Mucosa of gallbladder (tissue), 1 donor: ENCODE measurements at regions not wholly inside any gene's neighbourhood (a gene's known extent, or its start where the extent isn't known, plus 50 kb on each side); places are given as distances from the start of the nearest gene placed in this dataset.

ENCODE experiments used
- DNase-seq: peaks from one replicate; pipeline ENCODE4 v3.0.0-alpha.2; 2020; ENCODE audit warnings: low spot score
- donor health status: DM: no; HTN: no; CAD: no.

DNA sequence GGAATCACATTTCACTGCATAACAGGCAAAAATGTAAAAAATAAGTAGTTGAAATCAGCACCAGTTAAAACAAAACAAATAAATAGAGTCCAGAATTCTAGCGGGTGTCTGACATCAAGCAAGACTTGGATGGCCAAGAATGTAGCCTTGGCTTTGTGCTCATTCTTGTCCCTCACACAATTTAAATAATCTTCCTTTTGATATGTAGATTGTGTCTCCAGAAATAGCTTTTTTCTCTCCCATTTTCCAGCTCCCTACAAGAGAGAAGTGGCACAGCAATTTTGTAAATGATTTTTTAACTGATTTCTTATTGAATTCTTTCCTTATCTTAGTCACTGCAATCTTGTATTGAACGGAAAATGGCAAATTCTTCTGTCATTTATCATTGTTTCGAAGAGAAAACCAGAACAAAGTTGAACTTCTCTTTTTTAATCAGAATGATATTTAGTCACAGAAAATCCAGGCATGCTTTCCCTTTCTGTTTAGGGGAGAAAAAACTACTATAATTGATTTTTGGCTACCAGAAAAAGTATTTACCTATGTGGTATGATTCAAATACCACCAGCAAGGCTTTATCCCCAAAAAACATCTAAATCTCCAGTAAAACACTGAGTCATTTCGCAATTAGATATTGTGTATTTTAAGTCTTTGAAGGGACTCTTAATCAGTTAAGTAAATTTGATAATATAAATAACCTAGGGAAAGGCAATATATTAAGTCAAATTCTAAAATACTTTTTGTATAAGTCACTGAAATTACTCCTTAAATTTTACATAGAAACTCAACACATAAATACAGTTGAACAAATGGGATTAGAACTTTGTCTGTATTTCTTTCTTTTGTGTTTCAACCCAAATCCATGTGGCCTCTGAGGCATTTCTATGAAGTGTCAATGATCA, 481.7 kb downstream of the GBE1 start:
- DNase-seq: no peak

DNA sequence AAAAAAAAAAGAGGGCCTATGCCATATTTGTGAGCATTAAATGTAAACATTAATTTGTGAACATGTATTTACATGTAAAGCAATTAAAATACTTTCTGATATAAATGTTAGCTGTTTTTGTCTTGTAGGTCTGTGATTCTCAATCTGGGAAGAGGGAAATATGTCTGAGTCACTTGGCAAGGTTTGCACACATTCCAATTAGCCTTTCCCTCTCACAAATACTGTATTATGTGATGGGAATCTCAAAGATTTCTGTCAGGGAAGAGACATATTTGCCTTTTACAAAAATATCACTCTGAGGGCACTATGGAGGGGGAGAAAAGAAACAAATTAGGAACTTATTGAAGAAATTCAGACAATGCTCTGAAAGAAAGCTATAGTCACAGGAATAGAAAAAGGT, 483.6 kb downstream of the GBE1 start:
- no peak for DNase-seq

DNA sequence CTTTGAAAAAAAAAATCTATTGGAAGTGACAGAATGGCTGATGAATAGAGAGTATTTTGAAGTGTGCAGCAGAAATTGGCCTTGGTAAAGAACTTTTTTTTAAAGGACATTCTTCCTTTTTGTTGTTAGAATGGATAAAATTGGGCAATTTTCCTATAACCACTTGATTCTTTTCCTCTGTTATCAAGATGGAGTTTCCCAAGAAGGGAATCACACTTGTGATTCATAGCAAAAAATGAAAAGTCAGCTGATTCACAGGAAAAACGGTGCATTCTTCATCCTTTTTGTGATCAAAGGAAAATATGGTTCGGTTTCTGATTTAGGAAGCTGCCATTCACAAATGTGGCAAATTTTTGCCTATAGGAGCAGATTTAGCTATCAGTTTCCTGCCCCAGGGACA, 486.8 kb downstream of the GBE1 start:
- DNase-seq: no peak

DNA sequence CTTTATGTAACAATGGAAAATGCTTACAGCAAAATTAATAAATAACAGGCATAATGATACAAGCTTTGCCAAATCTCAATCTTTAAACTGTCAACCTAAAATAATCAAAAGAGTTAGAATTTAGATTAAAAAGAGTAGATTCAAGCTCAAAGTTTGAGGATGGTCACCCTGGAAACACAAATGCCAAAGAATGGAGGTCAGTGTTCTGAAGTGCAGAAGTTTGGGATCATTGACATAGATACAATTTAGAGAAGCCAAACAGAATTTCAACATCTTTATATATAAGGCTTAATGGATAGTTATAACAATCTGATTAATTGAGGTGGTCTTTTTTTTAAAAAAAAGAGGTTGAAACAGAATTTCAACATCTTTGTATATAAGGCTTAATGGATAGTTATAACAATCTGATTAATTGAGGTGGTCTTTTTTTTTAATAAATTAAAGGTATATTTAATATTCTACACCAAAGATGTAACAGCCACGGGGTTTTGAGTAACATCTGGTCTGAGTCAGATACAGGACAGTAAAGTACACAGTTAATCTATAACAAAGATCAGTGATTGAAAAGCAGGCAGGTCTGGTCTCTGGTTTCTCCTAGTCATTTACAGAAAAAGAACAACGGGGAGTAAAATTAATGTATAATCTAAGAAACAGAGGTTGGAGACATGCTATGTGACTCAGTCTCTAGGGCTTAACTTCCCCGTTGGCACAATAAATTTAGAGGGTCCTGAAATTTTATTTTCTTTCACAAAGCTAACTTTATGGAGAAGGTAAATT, 490.7 kb downstream of the GBE1 start:
- DNase-seq: no peak

DNA sequence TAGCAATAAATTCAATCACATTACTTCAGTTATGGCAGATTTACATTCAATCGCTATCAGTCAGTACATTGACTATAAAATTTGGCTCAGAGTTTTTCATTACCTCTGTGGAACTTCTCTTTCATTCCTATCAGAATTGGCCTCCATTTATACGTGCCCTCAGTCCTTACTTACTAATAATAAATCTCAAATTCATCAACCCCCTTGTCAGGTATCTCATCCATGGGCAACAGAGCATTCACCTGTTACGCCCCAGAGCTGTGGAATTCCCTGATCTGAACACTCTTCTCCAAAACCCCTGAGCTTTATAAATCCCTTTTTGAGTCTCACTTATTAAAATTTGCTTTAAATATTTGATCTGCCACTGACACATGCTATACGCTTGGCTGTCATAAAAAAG, 492.9 kb downstream of the GBE1 start:
- DNase-seq: no peak

DNA sequence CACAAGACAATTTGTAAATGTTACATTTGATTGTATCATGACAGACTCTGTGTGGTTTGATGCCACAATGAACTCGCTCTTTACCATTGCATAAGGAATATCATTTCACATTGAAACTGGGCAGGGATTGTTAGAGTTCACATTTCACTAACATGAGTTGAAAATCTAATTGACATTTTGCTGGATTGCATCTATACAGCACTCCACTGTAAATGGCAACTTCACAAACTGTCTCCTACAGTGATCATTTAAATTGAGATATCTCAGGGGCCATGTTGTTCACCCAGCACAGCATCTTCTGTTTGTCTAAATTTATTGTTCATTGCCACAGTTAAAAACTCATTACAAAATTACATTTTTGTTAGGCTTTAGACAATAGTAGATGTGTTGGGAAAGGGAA, 499.4 kb downstream of the GBE1 start:
- DNase-seq: no peak

DNA sequence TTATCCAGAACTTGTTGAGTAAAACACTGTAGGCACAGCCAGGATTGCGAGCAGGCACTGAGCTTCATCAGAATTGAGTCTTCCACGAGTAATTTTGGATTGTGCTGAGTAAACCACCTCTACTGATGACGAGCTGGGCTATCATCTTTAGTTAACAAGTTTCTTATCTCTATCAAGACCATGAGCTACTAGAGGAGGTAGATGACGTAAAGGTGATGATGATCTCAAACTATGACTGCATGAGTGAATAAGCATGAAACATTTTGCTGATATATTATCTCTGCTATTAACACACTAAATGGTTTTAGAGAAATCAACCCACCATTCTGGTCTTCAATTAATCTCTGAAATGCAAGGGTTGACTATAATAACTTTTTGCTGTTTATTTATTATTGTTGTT, 506.0 kb downstream of the GBE1 start:
- no peak for DNase-seq

DNA sequence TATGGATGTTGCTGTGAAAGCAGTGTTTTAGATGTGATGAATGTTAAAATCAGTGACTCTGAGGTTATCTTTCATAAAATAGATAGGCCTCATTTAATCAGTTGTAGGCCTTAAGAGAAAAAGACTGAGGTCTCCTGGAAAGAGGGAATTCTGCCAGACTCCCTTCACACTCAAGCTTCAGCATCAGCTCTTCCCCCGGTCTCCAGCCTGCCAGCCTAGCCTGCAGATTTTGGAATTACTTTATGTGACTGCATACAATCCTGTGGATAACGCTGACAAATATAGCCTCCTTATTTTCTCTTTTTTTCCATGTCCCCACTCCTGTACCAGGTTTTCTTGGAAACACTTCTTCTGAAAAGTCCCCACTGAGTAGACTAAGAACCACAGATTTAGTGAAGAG, 510.3 kb downstream of the GBE1 start:
- DNase-seq: no peak

DNA sequence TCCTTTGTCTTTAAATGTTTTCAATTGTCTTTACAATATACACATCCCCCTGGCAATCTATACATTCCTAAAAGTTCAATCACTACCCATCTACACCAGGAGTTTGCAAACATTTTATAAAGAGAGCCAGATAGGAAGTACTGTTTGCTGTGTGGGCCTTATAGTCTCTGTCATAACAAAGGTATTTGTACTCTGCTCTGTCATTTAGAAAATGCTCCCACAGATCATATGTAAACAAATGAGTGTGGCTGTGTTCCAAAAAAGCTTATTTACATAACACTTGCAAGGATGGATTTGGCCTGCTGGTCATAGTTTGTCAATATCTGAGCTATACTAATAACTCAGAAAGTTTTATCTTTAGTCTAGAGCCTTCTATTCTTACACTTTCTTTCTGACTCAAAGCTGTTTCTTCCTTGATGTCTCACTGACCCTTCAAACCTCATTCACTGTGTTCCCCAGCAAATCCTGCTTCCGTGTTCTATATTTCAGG, 511.9 kb downstream of the GBE1 start:
- peak; percentile 40 for DNase-seq

DNA sequence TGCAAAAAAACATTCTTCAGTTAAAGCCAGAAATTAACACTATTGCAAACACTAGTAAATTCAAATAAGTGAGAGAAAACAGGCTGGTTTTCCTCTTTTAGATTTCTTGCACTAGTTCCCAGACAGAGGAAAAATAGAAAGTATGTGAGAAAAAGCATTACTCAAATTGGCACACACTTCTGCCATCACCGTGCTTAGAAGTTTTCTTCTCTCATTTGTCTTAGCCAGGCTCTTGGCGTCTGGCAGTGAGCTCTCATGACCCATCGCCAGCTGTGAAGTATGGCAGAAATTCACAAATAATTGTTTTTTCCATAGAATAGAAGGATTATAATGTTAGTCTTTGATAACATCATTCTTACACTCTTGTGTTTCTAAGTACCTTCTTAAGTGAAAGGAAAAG, 515.9 kb downstream of the GBE1 start:
- DNase-seq: no peak

DNA sequence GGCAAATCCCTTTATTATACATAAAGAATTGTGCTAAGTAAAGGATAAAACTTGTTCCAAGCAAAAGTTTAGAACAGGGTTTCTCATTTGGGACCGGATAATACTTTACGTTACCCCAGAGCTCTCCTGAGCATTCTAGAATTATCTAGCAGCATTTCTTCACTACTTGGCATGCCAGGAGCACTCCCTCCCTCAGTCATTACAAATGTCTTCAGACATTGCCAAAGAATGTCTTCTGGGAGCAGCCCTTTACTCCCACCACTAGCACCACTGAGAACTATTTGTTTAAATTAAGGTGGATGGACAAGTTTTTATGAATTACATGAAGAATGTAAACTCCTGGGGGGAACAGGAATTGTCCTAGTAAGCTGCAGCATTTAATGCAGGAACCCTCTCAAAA, 516.4 kb downstream of the GBE1 start:
- DNase-seq: no peak

DNA sequence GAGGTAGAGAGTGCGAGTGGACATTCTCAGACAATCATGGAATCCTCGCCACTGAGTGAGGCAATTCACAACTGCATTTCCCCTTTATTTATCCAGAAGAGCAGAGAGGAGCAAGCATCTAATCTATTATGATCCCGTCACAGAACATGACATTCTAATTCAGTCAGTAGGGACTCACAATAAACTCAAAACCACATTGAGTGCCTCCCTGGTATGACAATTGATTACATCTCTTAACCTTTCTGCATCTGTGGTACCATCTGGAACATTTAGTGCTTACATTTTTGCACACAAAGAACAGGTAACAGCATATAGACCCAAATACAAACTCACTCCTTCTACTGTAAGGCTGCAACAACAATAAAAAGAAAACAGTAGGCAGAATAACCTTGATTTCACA, 517.2 kb downstream of the GBE1 start:
- DNase-seq: no peak

DNA sequence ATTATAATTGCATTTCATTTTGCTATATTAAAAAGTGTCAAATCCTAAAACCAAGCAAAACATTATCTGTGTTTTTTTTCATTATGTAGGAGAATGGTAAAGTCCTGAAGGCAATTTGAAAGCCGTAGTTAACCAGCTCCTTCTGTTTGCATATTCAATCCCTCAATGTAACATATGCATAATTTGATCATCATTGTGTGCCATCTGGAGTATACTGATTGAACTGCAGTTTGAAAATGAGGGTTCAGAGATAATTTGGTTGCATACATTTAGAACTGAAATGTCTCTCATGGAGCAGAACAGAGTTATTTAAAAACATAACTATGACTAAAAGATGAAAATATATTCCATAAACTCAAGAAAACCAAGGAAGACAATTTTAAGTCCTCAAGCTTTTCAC, 518.6 kb downstream of the GBE1 start:
- DNase-seq: no peak

DNA sequence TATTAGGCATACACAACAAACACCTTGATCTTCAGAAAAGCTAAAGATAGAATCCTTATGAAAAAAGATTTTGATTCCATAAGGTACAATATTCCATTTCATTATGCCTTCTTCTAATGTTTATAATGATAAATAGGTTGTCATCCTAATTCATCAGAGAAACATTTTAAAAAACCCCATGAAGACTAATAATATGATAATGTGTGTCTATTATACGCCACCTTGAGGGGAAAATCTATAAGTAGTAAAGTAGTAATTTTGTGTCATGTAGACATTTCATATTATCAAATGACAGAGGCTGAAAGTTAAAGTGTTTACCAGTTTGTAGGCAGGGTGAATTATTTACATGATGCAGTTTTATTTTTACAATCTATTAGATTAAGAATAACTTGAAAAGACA, 524.3 kb downstream of the GBE1 start:
- DNase-seq: no peak

DNA sequence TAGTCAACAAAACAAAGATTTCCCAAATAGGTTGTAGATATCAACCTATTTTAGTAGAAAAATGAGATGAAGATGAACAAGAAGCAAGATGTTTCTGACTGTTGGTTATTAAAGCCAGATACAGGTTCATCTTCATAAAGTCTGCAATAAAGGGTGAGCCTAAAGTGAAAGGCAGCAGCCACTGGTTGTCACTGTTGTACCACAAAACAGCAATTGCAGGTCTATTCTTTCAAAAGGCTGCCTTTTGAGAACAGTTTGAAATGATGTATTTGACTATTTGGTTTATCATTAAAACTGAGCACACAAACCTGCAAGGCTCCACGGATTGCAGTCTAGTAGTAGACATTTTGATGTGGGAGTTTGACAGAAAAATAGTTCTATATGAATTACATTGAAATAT, 543.4 kb downstream of the GBE1 start:
- DNase-seq: no peak

DNA sequence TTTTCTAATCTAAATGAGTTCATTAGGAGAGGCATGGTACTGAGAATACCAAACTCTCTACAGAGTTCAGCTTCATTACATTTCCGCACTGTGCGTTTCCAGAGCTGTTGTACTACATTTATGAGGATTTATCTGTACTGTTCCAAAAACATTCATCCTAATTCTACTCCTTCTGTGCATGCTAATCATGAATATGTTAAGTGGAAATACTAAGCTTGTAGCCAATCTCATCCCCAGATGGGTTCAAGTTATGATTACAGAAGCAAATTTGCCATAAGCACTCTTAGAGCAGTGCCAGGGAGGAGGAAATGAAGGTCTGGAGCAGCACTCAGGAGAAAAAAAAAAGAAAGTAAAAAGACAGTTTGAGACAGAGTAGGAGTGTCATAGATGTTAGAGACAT, 544.3 kb downstream of the GBE1 start:
- no peak for DNase-seq

DNA sequence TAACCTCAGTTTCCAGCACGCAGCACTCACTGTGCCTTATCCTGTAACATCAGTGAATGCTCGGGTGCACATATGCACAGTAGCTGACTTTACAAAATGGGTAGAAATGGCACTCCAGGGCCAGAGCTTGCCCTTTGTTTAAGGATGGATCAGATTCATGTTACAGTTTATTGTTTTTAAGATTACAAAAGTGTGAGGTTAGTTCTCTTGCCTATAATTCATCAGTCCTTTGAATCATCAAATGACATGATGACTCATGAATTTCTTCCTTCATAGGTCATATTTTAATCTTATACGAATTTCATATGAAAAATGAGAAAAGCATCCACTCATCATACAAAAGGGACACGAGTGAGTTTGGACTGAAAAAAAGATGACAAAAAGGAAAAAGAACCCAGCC, 545.3 kb downstream of the GBE1 start:
- no peak for DNase-seq

DNA sequence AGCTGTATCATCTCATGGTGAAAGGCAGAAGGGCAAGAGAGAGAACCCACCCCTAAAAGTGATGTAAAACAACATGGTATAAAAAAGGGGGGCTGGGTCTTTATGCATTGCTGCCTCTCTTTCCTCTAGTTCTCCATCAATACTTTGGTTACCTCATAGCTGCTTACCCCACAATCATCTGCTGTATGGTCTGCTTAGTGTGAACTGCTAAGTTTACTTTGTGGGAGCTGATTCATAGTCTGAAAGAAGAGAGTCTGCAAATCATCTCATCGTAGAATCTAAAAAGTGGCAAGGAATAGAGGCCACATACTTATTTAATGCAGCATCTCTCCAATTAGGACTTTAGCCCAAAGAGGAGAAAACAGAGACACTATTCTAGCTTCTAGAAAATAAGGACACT, 546.8 kb downstream of the GBE1 start:
- no peak for DNase-seq

DNA sequence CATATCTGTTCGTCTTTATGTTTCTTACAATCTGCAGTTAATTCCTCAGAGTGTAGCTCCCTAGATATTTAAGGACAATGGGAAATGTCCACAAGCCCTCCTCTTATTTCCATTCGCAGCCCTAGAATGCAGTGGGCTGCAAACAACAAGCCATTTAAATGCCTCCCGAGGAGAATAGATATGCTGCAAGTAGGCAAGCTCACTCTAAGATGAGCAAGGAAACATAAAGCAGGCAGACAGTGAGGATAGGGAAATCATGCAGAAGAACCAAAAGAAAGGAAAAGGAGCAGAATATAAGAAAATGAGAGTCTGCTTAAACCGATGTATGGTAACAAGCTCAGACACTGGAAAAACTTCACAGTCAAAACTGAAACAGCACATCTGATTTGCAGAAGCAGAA, 561.9 kb downstream of the GBE1 start:
- no peak for DNase-seq

DNA sequence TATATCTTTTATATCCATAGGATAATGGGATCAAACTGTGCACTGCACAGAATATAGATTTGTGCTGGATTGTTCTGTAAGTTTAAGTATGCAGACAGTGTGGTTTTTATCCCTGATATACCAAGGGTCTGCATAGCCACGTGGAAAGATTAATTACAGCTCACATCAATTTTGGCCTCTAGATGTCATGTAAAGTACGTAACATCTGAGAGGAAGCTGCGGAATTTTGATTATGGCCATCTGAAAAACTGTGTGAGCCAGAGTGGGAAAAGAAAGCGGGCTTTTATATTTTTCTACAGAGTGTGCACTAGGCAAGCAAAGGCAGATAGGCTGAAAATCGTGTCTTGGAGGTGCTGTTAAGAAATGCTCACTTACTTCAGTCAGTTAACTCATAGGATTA, 562.7 kb downstream of the GBE1 start:
- no peak for DNase-seq

DNA sequence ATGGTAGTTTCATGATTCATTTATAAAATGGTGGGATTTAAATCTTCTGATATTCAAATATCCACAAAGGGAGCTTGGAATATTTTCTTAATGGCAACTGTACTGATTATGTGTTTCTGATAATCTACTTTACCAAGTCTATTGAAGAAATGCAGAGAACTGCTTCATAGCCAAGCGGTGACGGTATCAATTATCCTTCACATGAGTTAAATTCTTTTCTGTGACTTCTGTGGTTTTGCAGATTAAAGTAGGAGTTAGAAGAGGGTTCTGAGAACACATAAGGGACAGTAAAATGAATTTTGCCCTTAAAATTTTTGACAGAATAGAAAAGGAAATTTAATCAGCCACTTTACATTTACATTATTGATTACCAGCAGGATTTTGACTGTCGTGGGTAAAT, 563.2 kb downstream of the GBE1 start:
- DNase-seq: no peak

DNA sequence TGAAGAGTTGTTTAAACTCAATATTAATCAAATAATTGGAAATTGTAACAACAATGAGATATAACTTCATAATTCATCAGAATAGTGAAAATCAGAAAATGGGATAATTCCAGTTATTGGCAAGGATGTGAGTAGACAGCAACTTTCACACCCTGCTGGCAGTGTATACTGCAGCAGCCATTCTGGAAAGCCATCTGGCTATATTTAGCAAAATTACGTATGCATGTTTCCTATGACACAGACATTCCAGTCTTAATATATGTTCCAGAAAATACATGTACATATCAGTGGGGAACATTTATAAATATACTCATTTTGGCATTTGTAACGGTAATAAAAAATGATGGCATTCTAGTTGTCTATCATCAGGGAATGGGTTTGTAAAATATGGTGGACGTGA, 564.1 kb downstream of the GBE1 start:
- no peak for DNase-seq

DNA sequence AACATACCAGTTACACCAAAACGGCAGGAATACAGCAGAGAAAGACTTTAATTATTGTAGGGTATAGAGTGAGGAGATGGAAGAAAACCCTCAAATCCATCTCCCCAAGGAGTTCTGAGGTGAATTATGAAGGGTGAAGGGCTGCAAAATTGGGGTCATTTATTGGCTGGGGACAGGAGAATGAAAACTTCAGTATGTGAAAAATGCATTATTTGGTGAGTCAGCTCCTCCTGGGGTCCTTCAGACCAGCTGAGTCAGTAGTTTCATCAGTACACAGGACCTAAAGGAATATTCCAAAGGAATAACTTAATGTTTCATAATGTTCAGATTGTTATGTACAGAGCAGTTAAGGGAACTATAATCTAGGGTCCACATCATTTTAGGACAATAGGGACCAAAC, 566.0 kb downstream of the GBE1 start:
- DNase-seq: no peak
